Kidney (tissue), 13 donors: ENCODE measurements at regions not wholly inside any gene's neighbourhood (a gene's known extent, or its start where the extent isn't known, plus 50 kb on each side); places are given as distances from the start of the nearest gene placed in this dataset.
"Not testable (repeated sequence)": the region's sequence is repeated elsewhere in the genome, so short reads cannot be mapped to it uniquely, and the experiment has no call there.

Experiments used
- DNase-seq, 5 donors: peaks; one replicate each; pipeline ENCODE4 v3.0.0-alpha.2; 2013 to 2020
- FAIRE-seq: peaks from 2 replicates; lab custom pipeline; 2012; peaks lifted over from hg19 to GRCh38; lab: Jason Lieb, UNC
- H3K27ac ChIP-seq, 2 donors: one replicate each; pipeline ENCODE4 v1.7.0; 2013; ENCODE audit warnings: low read depth in 2 of 2, low read length in 2 of 2, inconsistent platforms in 1 of 2
- H3K27me3 ChIP-seq: one replicate; pipeline ENCODE4 v1.7.1; 2013; ENCODE audit warnings: low read length, inconsistent platforms; ENCODE audit not compliant: control insufficient read depth, insufficient read depth
- H3K36me3 ChIP-seq, 3 donors: one replicate each; pipeline versions ENCODE4 v1.7.0 to v1.7.1; 2013; ENCODE audit warnings: low read length in 3 of 3, control low read depth in 1 of 3, inconsistent platforms in 1 of 3; ENCODE audit not compliant: insufficient read depth in 3 of 3, control insufficient read depth in 2 of 3
- H3K4me1 ChIP-seq, 3 donors: one replicate each; pipeline versions ENCODE4 v1.7.0 to v1.7.1; 2013; ENCODE audit warnings: low read length in 3 of 3, inconsistent platforms in 1 of 3, low read depth in 1 of 3; ENCODE audit not compliant: control insufficient read depth in 2 of 3, insufficient read depth in 2 of 3
- H3K4me3 ChIP-seq, 3 donors: one replicate each; pipeline versions ENCODE4 v1.7.0 to v1.8.1; 2013; ENCODE audit warnings: low read length in 3 of 3, control low read depth in 1 of 3, inconsistent platforms in 1 of 3
- H3K9ac ChIP-seq, 3 donors: one replicate each; pipeline versions ENCODE4 v1.7.0 to v1.7.1; 2013; ENCODE audit warnings: low read length in 3 of 3, control low read depth in 1 of 3, inconsistent platforms in 1 of 3
- H3K9me3 ChIP-seq, 3 donors: one replicate each; pipeline versions ENCODE4 v1.7.0 to v1.7.1; 2013; ENCODE audit warnings: low read length in 3 of 3, control low read depth in 1 of 3, inconsistent platforms in 1 of 3; ENCODE audit not compliant: control insufficient read depth in 2 of 3, insufficient read depth in 1 of 3
- intact Hi-C: fragments of 100-400 bp; cut with DNase I; formaldehyde crosslinking; loops from one replicate; pipeline ENCODE4 v1.11.1; 2022
- TF ChIP-seq, protein P1 (sequence below): IDR thresholded peaks from 3 replicates; pipeline ENCODE4 v1.5.1; 2012; ENCODE audit warnings: mild to moderate bottlenecking, moderate library complexity, borderline replicate concordance; ENCODE audit not compliant: insufficient read depth; ENCODE audit errors: extremely low read depth
- donor health status: control.
- donor health status: control.
- donor health status: control.
- donor health status: control.
- donor health status: control.
- donor health status: DM: yes; HTN: yes; CAD: no.
- donor health status: Normal renal cell carcinoma (clear cell type).

DNA sequence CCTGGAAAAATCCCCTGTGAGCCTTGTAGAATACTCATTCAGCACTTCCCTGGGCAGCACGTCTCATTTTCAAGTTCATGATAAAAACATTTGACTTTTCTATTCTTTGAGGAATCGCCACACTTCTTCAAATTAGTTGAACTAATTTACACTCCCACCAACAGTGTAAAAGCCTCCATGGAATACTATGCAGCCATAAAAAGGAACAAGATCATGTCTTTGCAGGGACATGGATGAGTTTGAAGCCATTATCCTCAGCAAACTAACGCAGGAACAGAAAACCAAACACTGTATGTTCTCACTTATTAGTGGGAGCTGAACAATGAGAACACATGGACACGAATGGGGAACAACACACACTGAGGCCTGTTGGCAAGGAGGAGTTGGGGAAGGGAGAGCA lies 102.0 kb upstream of the HEY2 start:
- FAIRE-seq: no peak
- DNase-seq: no peak
- H3K36me3 ChIP-seq: no peaks in the 10 kb centered on the region
- no peaks in the 10 kb centered on the region for H3K4me1 ChIP-seq
- intact Hi-C loops: no loop called here
- H3K9me3 ChIP-seq: no peaks in the 10 kb centered on the region
- no peak overlapping the region for H3K9ac ChIP-seq
- no peak overlapping the region for H3K4me3 ChIP-seq
- H3K27me3 ChIP-seq: no peaks in the 10 kb centered on the region
- TF ChIP-seq, protein P1, sequence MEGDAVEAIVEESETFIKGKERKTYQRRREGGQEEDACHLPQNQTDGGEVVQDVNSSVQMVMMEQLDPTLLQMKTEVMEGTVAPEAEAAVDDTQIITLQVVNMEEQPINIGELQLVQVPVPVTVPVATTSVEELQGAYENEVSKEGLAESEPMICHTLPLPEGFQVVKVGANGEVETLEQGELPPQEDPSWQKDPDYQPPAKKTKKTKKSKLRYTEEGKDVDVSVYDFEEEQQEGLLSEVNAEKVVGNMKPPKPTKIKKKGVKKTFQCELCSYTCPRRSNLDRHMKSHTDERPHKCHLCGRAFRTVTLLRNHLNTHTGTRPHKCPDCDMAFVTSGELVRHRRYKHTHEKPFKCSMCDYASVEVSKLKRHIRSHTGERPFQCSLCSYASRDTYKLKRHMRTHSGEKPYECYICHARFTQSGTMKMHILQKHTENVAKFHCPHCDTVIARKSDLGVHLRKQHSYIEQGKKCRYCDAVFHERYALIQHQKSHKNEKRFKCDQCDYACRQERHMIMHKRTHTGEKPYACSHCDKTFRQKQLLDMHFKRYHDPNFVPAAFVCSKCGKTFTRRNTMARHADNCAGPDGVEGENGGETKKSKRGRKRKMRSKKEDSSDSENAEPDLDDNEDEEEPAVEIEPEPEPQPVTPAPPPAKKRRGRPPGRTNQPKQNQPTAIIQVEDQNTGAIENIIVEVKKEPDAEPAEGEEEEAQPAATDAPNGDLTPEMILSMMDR: no peak
- no peak overlapping the region for H3K27ac ChIP-seq

DNA sequence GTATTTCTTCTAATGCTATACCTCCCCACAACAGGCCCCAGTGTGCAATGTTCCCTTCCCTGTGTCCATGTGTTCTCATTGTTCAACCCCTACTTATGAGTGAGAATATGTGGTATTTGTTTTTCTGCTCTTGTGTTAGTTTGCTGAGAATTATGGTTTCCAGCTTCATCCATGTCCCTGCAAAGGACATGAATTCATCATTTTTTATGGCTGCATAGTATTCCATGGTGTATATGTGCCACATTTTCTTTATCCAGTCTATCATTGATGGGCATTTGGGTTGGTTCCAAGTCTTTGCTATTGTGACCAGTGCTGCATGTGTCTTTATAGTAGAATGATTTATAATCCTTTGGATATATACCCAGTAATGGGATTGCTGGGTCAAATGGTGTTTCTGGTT lies 95.7 kb upstream of the HEY2 start:
- intact Hi-C loops, H3K4me3 ChIP-seq, H3K9ac ChIP-seq, H3K27ac ChIP-seq, DNase-seq, H3K9me3 ChIP-seq, FAIRE-seq, H3K36me3 ChIP-seq, H3K4me1 ChIP-seq, H3K27me3 ChIP-seq: not testable (repeated sequence)

DNA sequence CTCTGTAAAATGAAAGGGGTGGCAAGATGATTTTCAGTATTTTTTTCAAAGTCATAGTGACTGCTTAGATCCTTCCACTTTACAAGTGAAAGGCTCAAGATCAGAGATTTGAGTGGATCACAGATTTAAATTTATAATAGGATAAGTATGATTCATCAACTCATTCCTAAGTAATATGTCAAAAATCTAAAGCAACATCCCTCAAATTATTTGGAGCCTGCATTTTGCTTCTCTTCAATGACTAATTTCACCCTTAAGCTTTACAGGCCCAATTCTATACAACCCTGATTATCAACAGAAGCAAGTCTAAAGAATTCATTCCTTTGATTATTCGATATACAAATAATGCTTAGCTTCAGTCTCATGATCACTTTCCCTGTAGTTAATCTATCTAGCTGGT lies 93.9 kb upstream of the HEY2 start:
- no peak for FAIRE-seq
- intact Hi-C loops: no loop called here

DNA sequence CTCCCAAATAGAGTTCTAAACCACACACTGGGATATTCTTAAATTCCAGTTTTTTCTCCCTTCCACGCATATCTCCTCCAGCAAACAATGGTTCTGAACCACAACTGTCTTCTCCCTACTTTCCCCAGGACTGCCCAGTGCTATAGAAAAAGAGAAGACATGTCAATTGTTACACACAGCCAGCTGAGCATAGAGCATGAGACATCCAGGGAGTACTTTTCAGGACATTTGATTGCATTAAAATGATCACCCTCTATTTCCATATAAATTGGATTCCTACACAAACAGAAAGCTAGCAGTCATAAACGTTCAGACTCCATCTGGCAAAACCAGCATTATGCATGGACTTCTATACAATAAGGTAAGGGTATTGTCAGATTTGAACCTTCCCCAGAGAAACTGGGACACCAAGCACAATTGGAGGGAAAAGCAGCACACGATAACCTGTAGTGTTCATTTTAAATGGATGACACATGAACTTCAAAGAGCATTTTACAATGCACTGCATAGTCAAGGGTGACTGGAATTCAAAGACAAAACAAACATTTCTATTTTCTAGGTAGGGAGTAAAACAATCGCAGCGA lies 93.1 kb upstream of the HEY2 start:
- H3K4me1 ChIP-seq: no peaks in the 10 kb centered on the region
- TF ChIP-seq, protein P1: no peak
- H3K4me3 ChIP-seq: no peak overlapping the region
- no peaks in the 10 kb centered on the region for H3K9me3 ChIP-seq
- H3K27me3 ChIP-seq: no peaks in the 10 kb centered on the region
- H3K36me3 ChIP-seq: no peaks in the 10 kb centered on the region
- FAIRE-seq (no peak), DNase-seq (no peak)
- intact Hi-C loops: no loop called here
- no peak overlapping the region for H3K27ac ChIP-seq
- no peak overlapping the region for H3K9ac ChIP-seq

More for the DNA sequence above, 93.9 kb upstream of the HEY2 start:
- TF ChIP-seq, protein P1: no peak
- Histone ChIP-seq H3K27ac (no peak overlapping the region), H3K9ac (no peak overlapping the region), H3K27me3 (no peaks in the 10 kb centered on the region), H3K4me3 (no peak overlapping the region), H3K4me1 (no peaks in the 10 kb centered on the region), H3K36me3 (no peaks in the 10 kb centered on the region), H3K9me3 (no peaks in the 10 kb centered on the region)
- no peak for DNase-seq
